Rectal smooth muscle tissue (tissue), 1 donor: ENCODE measurements at regions not wholly inside any gene's neighbourhood (a gene's known extent, or its start where the extent isn't known, plus 50 kb on each side); places are given as distances from the start of the nearest gene placed in this dataset.

ENCODE experiments used
- H3K27ac ChIP-seq: one replicate; pipeline ENCODE4 v1.7.0; 2013; ENCODE audit warnings: low read depth, low read length, inconsistent platforms
- H3K27me3 ChIP-seq: one replicate; pipeline ENCODE4 v1.7.0; 2013; ENCODE audit warnings: low read length; ENCODE audit not compliant: control insufficient read depth, insufficient read depth
- H3K36me3 ChIP-seq: one replicate; pipeline ENCODE4 v1.7.0; 2013; ENCODE audit warnings: low read length; ENCODE audit not compliant: control insufficient read depth, insufficient read depth
- H3K4me1 ChIP-seq: one replicate; pipeline ENCODE4 v1.7.0; 2013; ENCODE audit warnings: low read length; ENCODE audit not compliant: control insufficient read depth, insufficient read depth
- H3K4me3 ChIP-seq: one replicate; pipeline ENCODE4 v1.7.0; 2013; ENCODE audit warnings: low read length
- H3K9ac ChIP-seq: one replicate; pipeline ENCODE4 v1.7.0; 2013; ENCODE audit warnings: low read length

DNA sequence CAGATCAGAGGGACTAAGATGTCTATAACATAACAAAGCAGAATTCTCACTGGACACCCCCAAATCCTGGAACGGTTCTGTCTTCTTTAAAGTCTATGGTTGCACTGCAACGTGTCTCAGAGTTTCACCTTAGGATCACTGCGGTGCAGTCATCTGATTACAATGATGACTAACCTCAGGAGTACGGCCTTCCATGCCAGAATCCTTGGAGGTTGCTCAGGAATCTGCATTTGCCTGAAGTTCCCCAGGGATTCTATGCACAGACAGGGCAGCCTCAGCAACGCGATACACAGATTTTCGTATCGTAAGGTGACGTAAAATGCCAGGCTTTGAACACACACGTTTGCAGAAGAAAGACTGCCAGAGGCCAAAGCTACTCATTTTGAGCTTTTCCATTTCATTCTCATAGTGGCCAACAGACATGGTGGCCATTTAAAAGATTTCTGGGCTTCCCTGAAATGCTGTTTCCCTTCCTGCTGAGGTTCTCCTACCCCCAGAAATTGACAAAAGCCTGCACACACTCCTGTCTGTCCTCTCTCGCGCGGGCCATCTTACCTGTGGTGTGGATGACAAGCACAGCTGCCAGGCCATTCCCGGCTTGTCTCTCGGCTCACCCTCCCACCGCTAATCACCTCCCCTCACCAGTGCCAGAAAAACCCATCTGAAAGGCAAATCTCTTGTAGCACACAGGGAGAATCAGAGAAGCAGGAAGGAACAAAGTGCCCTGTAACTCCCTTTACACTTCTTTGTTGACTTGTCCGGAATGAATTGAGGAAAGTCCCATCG lies 148.8 kb downstream of the ACKR3 start:
- no peaks in the 10 kb centered on the region for H3K36me3 ChIP-seq
- H3K9ac ChIP-seq, result no peak overlapping the region
- no peaks in the 10 kb centered on the region for H3K27me3 ChIP-seq
- H3K27ac ChIP-seq, result no peak overlapping the region
- no peak overlapping the region for H3K4me3 ChIP-seq
- H3K4me1 ChIP-seq, result peaks cover 4% of the 10 kb centered on the region

- Histone ChIP-seq H3K27ac (no peak overlapping the region), H3K27me3 (no peaks in the 10 kb centered on the region), H3K36me3 (no peaks in the 10 kb centered on the region), H3K4me1 (peaks cover under 1% of the 10 kb centered on the region), H3K4me3 (no peak overlapping the region), H3K9ac (no peak overlapping the region)
These were observed 149.6 kb downstream of the ACKR3 start for GRCh38 chr2:236719192-236719635.

DNA sequence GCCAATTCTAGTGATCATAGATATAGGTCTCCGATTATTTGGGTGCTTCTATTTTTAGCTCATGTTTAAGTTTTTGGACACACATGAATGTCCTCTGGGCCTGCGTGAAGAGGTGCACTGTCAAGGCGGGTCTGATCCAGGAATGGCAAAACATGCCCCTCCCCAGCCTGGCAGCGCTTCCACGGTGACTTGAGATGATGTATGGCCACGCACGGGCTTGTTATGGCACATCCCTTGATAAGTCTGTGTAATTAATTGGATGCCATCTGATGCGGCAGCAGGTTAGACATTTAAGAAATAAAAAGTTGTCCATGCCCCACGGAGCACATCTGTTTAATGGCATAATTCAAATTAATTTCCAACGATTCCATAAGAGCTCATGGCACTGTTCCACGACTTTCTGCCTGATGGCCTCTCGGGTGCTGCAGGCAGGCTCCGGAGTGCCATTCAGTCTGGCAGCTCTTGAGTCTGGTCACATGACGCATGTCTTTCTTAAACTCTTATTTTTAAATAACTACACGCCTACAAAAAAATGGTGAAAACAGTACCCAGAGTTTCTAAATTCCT lies 151.4 kb downstream of the ACKR3 start:
- Histone ChIP-seq H3K27ac (no peak overlapping the region), H3K9ac (no peak overlapping the region), H3K4me1 (no peaks in the 10 kb centered on the region)

DNA sequence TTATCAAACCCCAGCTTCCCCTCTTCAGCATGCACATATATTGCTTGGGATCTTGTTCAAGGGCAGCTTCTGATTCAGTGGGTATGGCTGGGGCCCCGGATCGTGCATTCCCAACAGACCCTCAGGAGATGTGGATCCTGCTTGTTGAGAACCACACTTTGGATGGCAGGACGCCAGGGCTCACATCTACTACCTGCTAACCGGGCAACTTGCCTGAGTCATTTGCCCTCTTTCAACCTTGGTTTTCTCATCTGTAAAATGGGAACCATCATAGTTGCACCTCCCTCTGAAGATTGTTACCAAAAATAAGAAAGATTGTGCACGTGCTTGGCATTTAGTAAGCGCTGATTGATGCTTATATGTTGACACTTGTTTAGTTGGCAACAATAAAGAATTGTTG lies 154.6 kb downstream of the ACKR3 start:
- Histone ChIP-seq H3K27me3 (no peaks in the 10 kb centered on the region), H3K4me3 (no peak overlapping the region), H3K4me1 (no peaks in the 10 kb centered on the region), H3K9ac (no peak overlapping the region), H3K27ac (no peak overlapping the region), H3K36me3 (no peaks in the 10 kb centered on the region)

More for the DNA sequence above, 151.4 kb downstream of the ACKR3 start:
- Histone ChIP-seq H3K4me3 (no peak overlapping the region), H3K27me3 (no peaks in the 10 kb centered on the region), H3K36me3 (no peaks in the 10 kb centered on the region)

DNA sequence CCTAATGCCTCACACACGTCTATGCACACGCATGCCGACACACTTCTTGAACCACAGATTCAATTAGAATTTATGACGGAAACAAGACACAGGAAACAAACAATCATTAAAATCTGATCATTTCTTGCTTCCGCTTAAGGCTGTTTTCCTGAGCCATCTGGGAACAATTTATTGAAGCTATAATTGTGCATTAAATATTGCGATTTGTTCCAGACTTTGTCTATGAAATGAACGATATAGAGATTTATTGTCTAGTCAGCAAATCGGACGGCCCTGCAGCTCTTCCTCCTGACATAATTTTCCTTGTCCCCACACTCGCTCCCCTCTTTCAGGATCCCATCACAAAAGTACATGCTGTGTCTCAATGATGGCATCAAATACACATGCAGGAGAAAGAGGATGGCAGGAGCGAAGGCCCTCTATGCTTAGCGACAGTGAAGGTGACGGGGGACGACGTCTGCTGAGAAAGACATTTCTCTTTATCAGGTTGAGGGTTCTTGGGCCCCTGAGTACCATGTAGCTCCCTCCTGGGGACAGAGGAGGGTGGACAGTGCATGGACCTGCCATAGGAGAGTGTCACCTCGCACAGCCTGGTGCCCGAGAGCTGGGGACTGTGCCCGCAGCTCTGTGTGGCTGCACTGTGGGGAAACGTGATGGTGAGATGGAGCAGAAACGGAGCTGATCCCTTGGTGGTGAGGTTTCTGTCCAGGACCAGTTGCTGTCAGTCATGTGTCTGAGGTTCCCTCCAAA lies 157.3 kb downstream of the ACKR3 start:
- no peaks in the 10 kb centered on the region for H3K27me3 ChIP-seq
- H3K27ac ChIP-seq, result no peak overlapping the region
- no peaks in the 10 kb centered on the region for H3K36me3 ChIP-seq
- H3K4me1 ChIP-seq, result peaks cover 5% of the 10 kb centered on the region
- no peak overlapping the region for H3K9ac ChIP-seq
- H3K4me3 ChIP-seq, result no peak overlapping the region

GRCh38 chr2:236728916-236729670 lies 159.5 kb downstream of the ACKR3 start:
- Histone ChIP-seq H3K4me1 (peaks cover 11% of the 10 kb centered on the region), H3K27ac (no peak overlapping the region), H3K27me3 (no peaks in the 10 kb centered on the region), H3K9ac (no peak overlapping the region), H3K36me3 (no peaks in the 10 kb centered on the region), H3K4me3 (no peak overlapping the region)

GRCh38 chr2:236730393-236730792 lies 160.8 kb downstream of the ACKR3 start:
- no peaks in the 10 kb centered on the region for H3K36me3 ChIP-seq
- no peak overlapping the region for H3K4me3 ChIP-seq
- H3K27me3 ChIP-seq, result no peaks in the 10 kb centered on the region
- H3K4me1 ChIP-seq, result peaks cover 11% of the 10 kb centered on the region
- no peak overlapping the region for H3K9ac ChIP-seq
- H3K27ac ChIP-seq, result no peak overlapping the region

DNA sequence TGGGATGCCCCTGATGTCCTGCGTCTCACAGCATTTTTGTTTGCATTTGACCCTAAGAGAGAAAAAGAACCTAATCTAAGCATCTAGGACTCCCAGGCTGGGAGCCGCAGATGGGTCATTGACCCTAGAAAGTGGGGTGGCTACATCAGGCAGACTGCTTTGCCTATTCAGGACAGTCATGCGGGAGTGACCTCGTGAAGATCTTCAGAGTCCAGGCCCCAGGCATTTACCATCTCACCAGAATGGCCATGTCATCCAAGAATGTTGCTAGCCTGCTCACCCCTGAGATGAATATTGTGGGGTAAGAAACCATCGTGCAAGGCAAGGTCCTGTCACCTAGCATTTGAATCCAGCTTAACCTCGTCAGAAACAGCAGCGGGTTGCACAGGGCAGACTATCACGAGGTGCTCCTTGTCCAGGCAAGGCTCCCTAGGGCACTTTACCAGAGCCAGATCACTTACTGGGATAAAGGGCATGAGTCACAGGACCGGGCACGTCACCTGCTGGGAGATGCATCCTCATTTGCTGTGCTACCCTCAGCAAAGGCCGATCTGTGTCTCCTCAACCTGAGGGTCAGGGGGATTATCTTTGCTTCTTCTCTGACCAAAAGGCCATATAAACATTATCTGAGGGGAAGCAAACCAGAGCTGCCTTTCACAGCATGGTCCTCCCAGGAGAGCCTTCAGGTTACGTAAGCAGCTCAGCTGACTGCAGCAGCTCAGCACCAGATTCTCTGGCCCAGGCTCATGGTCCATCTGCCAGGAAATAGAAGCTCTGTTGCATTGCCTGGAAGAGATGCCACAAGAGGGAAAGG lies 162.3 kb downstream of the ACKR3 start:
- peaks cover 11% of the 10 kb centered on the region for H3K4me1 ChIP-seq
- no peak overlapping the region for H3K9ac ChIP-seq
- H3K27ac ChIP-seq, result peak overlapping the region; percentile 72
- H3K4me3 ChIP-seq, result no peak overlapping the region
- H3K36me3 ChIP-seq, result no peaks in the 10 kb centered on the region
- no peaks in the 10 kb centered on the region for H3K27me3 ChIP-seq

- Histone ChIP-seq H3K27me3 (no peaks in the 10 kb centered on the region), H3K4me1 (peaks cover 11% of the 10 kb centered on the region), H3K36me3 (no peaks in the 10 kb centered on the region), H3K9ac (no peak overlapping the region), H3K4me3 (no peak overlapping the region), H3K27ac (no peak overlapping the region)
These were observed 163.5 kb downstream of the ACKR3 start for GRCh38 chr2:236733156-236733555.

DNA sequence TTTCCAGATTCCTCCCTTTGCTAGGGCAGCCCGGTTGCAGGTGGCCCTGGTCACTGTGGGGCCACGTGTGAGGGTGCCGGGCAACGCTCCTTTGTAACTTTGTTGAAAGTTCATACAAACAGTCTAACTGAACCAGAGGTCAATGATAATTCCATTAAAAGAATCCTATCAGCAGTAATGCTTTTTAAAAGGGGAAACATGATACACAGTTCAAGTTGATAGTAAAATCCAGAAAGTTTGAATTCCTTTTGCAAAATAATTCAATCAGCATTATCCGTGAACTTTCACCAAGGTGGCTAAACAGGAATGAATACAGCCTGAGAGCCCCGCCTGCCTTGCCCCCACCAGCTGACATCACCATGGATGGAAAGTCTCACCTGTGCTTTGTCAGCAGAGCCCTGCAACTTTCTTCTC lies 166.2 kb downstream of the ACKR3 start:
- Histone ChIP-seq H3K27me3 (no peaks in the 10 kb centered on the region), H3K4me1 (peaks cover 11% of the 10 kb centered on the region), H3K4me3 (no peak overlapping the region), H3K36me3 (no peaks in the 10 kb centered on the region), H3K9ac (no peak overlapping the region), H3K27ac (no peak overlapping the region)

DNA sequence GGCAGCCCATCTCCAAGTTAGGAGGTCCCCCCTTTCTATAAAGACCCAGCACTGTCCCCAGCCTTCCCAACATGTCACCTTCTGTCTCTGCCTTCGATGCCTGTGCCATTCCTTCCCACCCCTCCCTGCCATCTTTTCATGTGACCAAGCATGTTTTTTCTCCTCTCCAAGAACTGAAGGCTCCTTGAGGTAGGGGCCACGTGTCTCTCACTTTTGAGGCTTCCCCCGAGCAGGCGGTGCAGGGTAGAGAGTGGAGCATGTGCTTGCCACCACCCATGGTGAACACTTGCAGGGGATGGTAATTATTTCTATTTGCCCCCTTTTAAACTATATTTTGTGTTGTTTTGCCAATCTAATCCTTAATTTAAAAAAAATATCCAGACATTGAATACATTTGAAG lies 168.4 kb downstream of the ACKR3 start:
- Histone ChIP-seq H3K4me1 (no peaks in the 10 kb centered on the region), H3K9ac (no peak overlapping the region), H3K4me3 (no peak overlapping the region), H3K27ac (no peak overlapping the region), H3K36me3 (no peaks in the 10 kb centered on the region), H3K27me3 (no peaks in the 10 kb centered on the region)
